Heart right ventricle (tissue), 16 donors: ENCODE measurements at regions not wholly inside any gene's neighbourhood (a gene's known extent, or its start where the extent isn't known, plus 50 kb on each side); places are given as distances from the start of the nearest gene placed in this dataset.

Experiments
- ATAC-seq, 8 donors: fragments of 200-7000 bp; cut with Tn5 transposase; one replicate each; pipeline ENCODE4 v1.9.1; 2020; ENCODE audit warnings: mild to moderate bottlenecking in 8 of 8, moderate library complexity in 8 of 8, moderate number of reproducible peaks in 1 of 8
- DNase-seq, 2 donors: peaks; one replicate each; pipeline ENCODE4 v3.0.0-alpha.2; 2020
- H3K27ac ChIP-seq, 10 donors: fragments of 200-600 bp; sonication (generic) in 2 of 10; one replicate each; pipeline versions ENCODE4 v1.5.0 to v1.8.0; 2020 to 2022; ENCODE audit warnings: mild to moderate bottlenecking in 3 of 10
- H3K27me3 ChIP-seq, 7 donors: fragments of 200-600 bp; one replicate each; pipeline ENCODE4 v1.8.0; 2021 to 2022; ENCODE audit warnings: mild to moderate bottlenecking in 2 of 7
- H3K36me3 ChIP-seq, 9 donors: fragments of 200-600 bp; sonication (generic) in 1 of 9; one replicate each; pipeline versions ENCODE4 v1.5.0 to v1.8.0; 2020 to 2022; ENCODE audit warnings: mild to moderate bottlenecking in 2 of 9
- H3K4me1 ChIP-seq, 9 donors: fragments of 200-600 bp; sonication (generic) in 1 of 9; one replicate each; pipeline versions ENCODE4 v1.5.0 to v1.8.0; 2020 to 2022; ENCODE audit warnings: mild to moderate bottlenecking in 4 of 9
- H3K4me3 ChIP-seq, 10 donors: fragments of 200-600 bp; sonication (generic) in 2 of 10; one replicate each; pipeline versions ENCODE4 v1.5.0 to v1.8.0; 2020 to 2022; ENCODE audit warnings: mild to moderate bottlenecking in 7 of 10, moderate library complexity in 2 of 10
- H3K9me3 ChIP-seq, 11 donors: fragments of 200-600 bp in 10 of 11; sonication (generic) in 2 of 11; one replicate each; pipeline versions ENCODE4 v1.5.0 to v1.8.0; 2013 to 2022; ENCODE audit warnings: mild to moderate bottlenecking in 2 of 11, control low read depth in 1 of 11, moderate library complexity in 1 of 11
- CTCF ChIP-seq, 9 donors: fragments of 200-600 bp; sonication (generic) in 2 of 9; IDR thresholded peaks; one replicate each; pipeline versions ENCODE4 v1.5.0 to v1.8.0; 2021 to 2022; ENCODE audit warnings: antibody characterized with exemption in 9 of 9, mild to moderate bottlenecking in 5 of 9, moderate library complexity in 1 of 9
- WGBS, 2 donors: extraction: QIAGEN DNeasy Blood & Tissue Kit; methylation state at CpG; one replicate each; pipeline ENCODE4 v1.1.7; 2013; ENCODE audit warnings: inconsistent platforms in 1 of 2; 5-methylcytosine and 5-hydroxymethylcytosine counted together
- intact Hi-C, 10 donors: fragments of 100-400 bp; cut with DNase I; formaldehyde crosslinking; loops; one replicate each; pipeline versions ENCODE4 v1.11.1 to v1.14.2; 2022
- donor health status: Arrhythmogenic right ventricular cardiomyopathy.
- donor health status: ischemic (EF 13 %, LVEDD 7.1; RV severe dilation, severe dysfunction).
- donor health status: healthy with polysubstance abuse.
- donor health status: DM: no; HTN: yes; CAD: no.
- donor health status: DM: no; HTN: no; CAD: no.
- donor health status: ischemic (EF 25% LVEDD 6.9; RV normal size, moderate dysfunction).
- donor health status: ischemic (EF 25% LVEDD 5.7; RV mildly dilated, moderate dysfunction).
- donor health status: healthy.
- donor health status: DM: yes; HTN: yes; CAD: no.
- donor health status: Ischemic cardiomyopathy.
- donor health status: ischemic (EF 35%, LVEDD 5.7; RV mildly dilated, moderate dysfunction).
- donor health status: nonischemic (EF 11% LVEDD 7.7; RV severe dilation, severe dysfunction).
- donor health status: DM: yes; HTN: yes; CAD: no.
- donor health status: PGD.
- donor health status: ischemic (EF 29% LVEDD 5.4; RV normal size, mild dysfunction).
- donor health status: nonischemic (EF 23%, LVEDD 6.1; RV moderate dilation, normal function).

GRCh38 chr6:139605350-139605749, 230.9 kb upstream of the CITED2 start:
- intact Hi-C loops: no loop called here
- peak in 2 of 8 donors; percentile 20 to 73 for ATAC-seq

GRCh38 chr6:139603581-139603980, 229.1 kb upstream of the CITED2 start:
- 75 to 77% methylated on average over 2 of the region's 2 CpGs for WGBS, 2 donors
- H3K4me1 ChIP-seq: peaks cover 0 to 4% (median 3%) of the 10 kb centered on the region in 9 donors
- H3K9me3 ChIP-seq: peaks cover 0 to 5% (median 0%) of the 10 kb centered on the region in 11 donors
- DNase-seq (no peak), ATAC-seq (no peak)
- no peak overlapping the region for H3K27ac ChIP-seq
- H3K27me3 ChIP-seq: no peaks in the 10 kb centered on the region
- H3K4me3 ChIP-seq: no peak overlapping the region
- intact Hi-C loops: no loop called here
- H3K36me3 ChIP-seq: no peaks in the 10 kb centered on the region
- TF ChIP-seq CTCF (IDR thresholded peaks at IDR 0.05): no peak

More at GRCh38 chr6:139605350-139605749, 230.9 kb upstream of the CITED2 start:
- TF ChIP-seq CTCF (IDR thresholded peaks at IDR 0.05): no peak
- DNase-seq: no peak
- 85 to 87% methylated on average over 3 of the region's 3 CpGs for WGBS, 2 donors
- no peaks in the 10 kb centered on the region for H3K27me3 ChIP-seq
- H3K36me3 ChIP-seq: no peaks in the 10 kb centered on the region
- peaks cover 0 to 3% (median 0%) of the 10 kb centered on the region in 9 donors for H3K4me1 ChIP-seq
- H3K9me3 ChIP-seq: peaks cover 0 to 5% (median 0%) of the 10 kb centered on the region in 11 donors
- H3K27ac ChIP-seq: no peak overlapping the region
- no peak overlapping the region for H3K4me3 ChIP-seq

DNA sequence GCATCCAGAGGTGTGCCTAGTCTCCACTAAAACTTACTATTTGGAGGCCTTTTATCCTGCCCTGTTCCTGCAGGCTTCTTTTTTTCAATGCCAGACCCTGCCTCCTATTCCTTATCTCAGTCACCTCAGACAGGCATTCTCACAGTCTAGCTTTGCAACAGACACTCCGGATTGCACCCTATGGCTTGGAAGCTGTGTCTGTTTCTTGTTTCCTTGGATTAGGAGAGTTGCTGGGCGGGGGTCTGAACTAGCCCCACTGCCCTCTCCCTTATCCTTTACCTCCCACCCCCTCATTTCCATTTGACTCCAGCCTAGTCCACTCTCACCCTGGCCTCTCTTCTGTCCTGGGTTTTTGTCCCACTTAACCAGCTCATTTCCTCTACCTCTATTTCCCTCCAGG, 228.1 kb upstream of the CITED2 start:
- no peak for DNase-seq
- Histone ChIP-seq H3K36me3 (no peaks in the 10 kb centered on the region), H3K4me3 (no peak overlapping the region), H3K4me1 (peaks cover 0 to 14% (median 12%) of the 10 kb centered on the region in 9 donors), H3K27me3 (no peaks in the 10 kb centered on the region), H3K9me3 (peaks cover 0 to 5% (median 0%) of the 10 kb centered on the region in 11 donors), H3K27ac (no peak overlapping the region)
- intact Hi-C loops: no loop called here
- ATAC-seq: no peak
- 78 to 87% methylated on average over 2 of the region's 2 CpGs for WGBS, 2 donors
- TF ChIP-seq CTCF (IDR thresholded peaks at IDR 0.05): no peak

- Histone ChIP-seq H3K4me1 (peaks cover 0 to 30% (median 20%) of the 10 kb centered on the region in 9 donors), H3K36me3 (no peaks in the 10 kb centered on the region), H3K9me3 (peaks cover 0 to 5% (median 0%) of the 10 kb centered on the region in 11 donors), H3K27ac (no peak overlapping the region), H3K27me3 (no peaks in the 10 kb centered on the region), H3K4me3 (no peak overlapping the region)
- TF ChIP-seq CTCF (IDR thresholded peaks at IDR 0.05): no peak
- 89 to 94% methylated on average over 2 of the region's 2 CpGs for WGBS, 2 donors
- no peak for ATAC-seq
- no peak for DNase-seq
- intact Hi-C loops: no loop called here
Measured at GRCh38 chr6:139600919-139601475, 226.5 kb upstream of the CITED2 start.
